Erythroblast (primary cell): ENCODE measurements at regions not wholly inside any gene's neighbourhood (a gene's known extent, or its start where the extent isn't known, plus 50 kb on each side); places are given as distances from the start of the nearest gene placed in this dataset.

Experiments used
- GATA1 ChIP-seq: IDR thresholded peaks from 2 replicates; pipeline ENCODE4 v1.6.1; 2011; ENCODE audit warnings: low read depth, mild to moderate bottlenecking, control low read depth, low read length, moderate library complexity
- POLR2A ChIP-seq: IDR thresholded peaks from 2 replicates; pipeline ENCODE4 v1.6.1; 2011; ENCODE audit warnings: mild to moderate bottlenecking, low read length

DNA sequence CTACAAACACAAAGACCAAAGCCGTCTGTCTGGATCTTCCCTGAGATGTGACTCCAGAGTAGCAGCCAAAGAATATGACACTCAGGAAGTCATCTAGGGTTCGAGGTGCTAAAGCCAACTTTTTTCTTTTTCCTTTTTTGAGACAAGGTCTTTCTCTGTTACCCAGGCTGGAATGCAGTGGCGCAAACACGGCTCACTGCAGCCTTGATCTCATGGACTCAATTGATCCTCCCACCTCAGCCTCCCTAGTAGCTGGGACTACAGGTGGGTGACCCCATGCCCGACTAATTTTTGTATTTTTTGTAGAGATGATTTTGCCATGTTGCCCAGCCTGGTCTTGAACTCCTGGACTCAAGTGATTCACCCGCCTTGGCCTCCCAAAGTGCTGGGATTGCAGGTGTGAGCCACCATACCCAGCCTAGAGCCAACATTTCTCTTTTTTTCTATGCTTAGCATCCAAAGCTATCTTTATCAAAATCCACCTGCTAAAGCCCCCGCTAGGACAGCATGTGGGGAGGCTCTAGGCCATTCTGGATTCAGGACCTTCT, 92.8 kb downstream of the TMEM17 start:
- TF ChIP-seq POLR2A: no peak
- no peak for TF ChIP-seq GATA1
